IPS-NIHi7 (cell line): ENCODE measurements at regions not wholly inside any gene's neighbourhood (a gene's known extent, or its start where the extent isn't known, plus 50 kb on each side); places are given as distances from the start of the nearest gene placed in this dataset.

Source experiments
- DNase-seq: peaks from one replicate; pipeline ENCODE4 v3.0.0; 2012; ENCODE audit warnings: mixed read lengths; ENCODE audit errors: extremely low spot score

GRCh38 chrX:9195199-9195880 lies 161.4 kb upstream of the FAM9B start:
- DNase-seq = no peak

DNA sequence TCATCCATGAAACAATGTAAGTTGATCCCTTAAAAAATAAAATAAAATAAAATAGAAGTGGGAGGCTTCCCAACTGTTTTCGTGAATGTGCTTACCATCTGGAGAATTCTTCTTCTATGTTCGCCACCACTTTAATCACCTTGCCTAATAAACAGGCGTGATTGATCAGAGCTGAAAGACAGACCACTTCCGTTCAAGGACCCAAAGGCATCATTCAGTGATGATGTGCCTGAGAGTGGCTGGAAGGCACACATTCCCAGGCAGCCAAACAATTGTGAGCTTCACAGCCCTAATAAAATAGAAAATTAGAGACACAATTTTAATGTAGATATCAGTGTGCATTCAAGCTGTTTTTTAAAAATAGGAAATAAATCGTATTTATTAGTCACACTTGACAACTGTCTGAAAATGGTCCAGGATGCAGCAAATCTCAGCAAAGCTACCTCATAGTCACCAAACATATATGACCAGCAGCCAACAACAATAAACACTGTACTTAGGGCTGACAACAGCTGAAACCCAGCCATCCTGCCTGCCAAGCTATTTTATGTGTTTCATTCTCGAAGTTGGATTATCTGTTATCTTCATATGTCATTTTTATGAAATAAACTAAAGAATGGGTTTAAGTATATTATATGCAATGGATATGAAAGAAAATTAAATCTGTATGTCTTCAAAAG lies 163.2 kb upstream of the FAM9B start:
- DNase-seq = no peak

DNA sequence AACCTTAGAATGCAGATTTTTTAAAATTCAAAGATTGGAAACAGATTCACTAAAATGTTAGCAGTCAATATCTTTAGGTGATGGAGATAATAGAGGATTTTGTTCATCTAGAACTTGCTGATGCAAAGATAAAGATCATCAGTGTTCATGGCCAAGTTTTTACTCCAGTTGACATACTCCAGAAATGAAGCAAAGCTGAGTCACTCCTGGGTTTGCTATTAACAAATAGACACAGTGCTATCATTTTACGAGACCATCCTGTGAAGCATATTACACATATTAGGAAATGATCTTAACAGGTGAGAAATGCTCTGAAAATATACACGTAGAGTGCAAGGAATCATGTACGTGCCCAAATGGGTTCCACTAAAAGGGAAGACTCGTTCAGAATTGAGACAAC lies 170.6 kb upstream of the FAM9B start:
- DNase-seq = no peak

DNA sequence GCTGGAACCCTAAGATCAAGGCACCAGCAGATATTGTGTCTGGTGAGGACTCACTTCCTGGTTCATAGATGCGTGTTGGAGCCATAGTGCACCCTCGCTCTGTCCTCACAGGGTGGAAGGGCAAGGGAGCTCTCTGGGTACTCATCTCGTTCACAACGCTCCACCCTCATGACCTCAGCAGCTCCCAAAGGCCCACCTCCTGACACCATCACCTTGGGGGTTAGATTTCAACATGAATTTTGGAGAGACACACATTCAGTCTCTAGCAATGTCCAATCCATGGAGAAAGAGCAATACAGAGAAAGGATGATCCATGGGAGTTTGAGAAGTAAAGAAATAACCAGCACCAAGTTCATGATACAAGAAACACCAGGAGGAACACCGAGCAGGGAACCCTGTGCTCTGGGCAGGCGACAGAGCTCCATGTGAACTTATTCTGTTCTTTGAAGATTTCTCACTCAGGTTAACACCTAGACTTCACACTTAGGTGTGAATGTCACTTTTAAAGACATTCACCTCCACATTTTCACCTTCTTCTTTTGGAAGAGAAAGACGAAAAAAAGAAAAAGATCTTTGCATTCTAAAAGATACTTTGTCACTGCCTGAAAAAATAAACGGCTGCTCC lies 171.8 kb upstream of the FAM9B start:
- no peak for DNase-seq

GRCh38 chrX:9207142-9207541 lies 173.2 kb upstream of the FAM9B start:
- DNase-seq = peak; percentile 28

GRCh38 chrX:9211269-9211668 lies 177.3 kb upstream of the FAM9B start:
- DNase-seq = no peak

DNA sequence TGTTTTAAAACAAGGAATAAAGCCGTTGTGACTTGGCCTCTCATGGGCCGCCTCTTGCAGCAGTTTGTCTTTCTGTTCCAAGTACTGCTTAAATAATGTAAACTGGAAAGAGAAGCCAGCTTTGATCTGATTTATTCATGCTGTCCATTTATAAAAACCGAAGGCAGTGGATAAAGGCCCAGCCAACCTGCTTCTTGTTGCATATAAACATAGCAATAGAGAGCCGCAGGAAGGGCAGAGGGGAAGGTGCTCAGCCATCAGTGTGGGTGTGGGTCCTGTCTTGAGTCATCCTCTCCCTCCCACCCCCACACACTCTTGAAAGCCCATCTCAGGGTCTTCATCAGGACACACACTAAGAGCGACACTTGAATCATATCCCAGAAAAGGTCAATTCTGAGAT lies 187.9 kb upstream of the FAM9B start:
- no peak for DNase-seq

- DNase-seq = no peak
These were observed 188.4 kb upstream of the FAM9B start for GRCh38 chrX:9222299-9222698.

- DNase-seq = no peak
These were observed 193.3 kb upstream of the FAM9B start for GRCh38 chrX:9227276-9227675.

DNA sequence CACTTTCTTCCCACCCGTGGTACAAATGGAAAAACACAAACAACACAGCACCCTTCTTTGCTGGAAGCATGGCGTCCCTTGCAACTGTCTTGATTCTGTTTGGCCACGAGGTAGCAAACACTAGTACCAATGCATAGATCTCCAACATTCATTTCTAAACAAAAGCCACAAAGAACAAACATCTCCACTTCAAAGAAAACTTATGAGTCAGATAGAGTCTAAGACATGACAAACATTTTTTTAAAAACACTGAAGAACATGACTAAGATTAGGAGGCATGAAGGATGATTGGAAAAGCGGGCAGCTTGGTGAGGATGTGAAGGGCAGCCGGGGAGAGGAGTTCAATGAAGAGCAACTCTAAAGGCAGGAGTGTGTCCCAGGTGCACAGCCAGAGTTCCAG lies 197.6 kb upstream of the FAM9B start:
- no peak for DNase-seq

DNA sequence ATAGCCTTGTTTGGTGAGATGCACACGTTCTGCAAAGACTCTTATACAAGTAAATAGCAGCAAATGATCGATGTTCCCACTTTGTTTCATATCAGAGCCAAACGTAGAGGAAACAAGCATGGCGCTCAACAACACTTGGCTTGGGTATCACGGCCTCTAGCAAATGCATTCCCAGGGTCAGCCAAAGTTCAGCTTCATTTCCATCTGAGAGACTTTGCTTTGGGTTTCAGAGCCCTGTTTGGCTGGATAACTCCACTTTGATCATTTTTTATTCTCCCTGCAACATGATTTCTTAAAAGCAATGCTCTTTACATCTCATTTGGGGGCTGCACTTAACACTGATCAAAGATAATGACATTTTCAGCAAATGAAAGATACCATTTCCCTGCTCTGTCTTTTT lies 199.2 kb upstream of the FAM9B start:
- no peak for DNase-seq

DNA sequence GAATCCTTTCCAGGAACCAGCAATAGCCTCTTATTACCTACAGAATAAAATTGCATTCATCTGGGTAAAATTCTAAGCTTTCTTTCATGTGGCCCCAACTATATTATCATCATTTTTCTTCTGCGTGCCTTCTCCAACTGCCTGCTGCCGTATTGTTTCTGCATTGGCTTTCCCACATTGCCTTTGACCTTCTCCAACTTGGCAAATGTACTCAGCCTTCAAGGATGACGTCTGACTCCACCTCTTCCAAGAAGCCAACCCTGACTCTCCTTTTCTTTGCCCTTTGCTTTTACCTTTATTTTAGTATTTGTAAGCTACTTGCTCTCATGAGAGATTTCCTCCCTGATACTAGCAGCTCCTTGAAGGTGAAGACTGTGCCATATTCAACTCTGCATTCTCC lies 200.4 kb upstream of the FAM9B start:
- no peak for DNase-seq

GRCh38 chrX:9235722-9236121 lies 201.8 kb upstream of the FAM9B start:
- no peak for DNase-seq

DNA sequence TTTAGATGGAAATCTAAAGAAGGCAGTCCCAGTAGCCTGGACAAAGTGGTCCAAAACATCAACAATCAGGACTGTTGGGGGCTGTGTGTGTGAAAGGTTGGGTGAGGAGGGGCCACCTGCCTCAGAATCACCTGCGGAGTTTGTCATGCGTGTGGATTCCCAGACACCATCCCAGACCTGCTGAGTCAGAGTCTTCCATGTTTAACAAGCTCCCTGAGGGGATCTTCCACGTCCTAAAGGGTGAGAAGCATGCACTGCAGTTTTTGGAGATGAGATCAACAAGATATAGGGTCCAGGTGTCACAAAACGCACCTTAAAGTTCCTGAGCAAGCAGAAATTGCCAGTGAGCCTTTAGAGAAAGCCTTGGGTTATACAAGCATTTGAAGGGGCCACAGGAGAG lies 207.0 kb upstream of the FAM9B start:
- no peak for DNase-seq

- no peak for DNase-seq
These were observed 207.5 kb upstream of the FAM9B start for GRCh38 chrX:9241427-9241826.

GRCh38 chrX:9249051-9249846 lies 215.3 kb upstream of the FAM9B start:
- DNase-seq = no peak

- DNase-seq = peak; percentile 20
These were observed 212.7 kb upstream of the TBL1X start for GRCh38 chrX:9252182-9252581.

- no peak for DNase-seq
These were observed 211.6 kb upstream of the TBL1X start for GRCh38 chrX:9253211-9253610.

- no peak for DNase-seq
These were observed 207.0 kb upstream of the TBL1X start for GRCh38 chrX:9257718-9258420.

DNA sequence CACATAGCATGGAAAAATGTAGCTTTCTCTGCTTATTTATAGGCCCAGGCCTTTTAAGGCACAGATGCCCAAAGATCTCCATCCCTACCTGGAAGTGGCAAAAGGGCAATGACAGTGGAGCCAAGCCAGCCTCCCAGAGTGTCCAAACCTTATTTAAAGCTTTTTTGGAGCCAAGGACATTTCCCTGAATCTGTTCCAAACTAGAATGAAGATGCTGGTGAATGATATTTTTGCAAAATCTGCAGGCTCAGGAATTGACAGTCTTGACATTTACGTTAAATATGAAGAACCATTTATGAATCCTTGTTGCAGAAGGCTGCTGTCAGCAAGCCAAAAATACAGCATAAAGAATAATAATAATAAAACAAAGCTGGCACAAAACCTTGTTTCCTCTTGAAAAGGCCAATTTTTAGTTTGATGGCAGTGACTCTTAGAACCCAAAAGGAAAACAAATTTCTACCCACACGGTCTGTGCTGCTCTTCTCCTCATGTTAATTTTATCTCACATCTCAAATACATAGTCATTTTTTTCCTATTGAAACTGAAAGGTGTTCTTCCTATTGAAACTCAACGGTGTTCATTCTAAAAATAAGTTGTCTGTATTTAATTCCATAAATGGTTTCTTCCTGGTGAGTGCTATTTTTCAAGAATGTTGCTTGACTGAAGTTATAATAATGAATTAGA lies 206.3 kb upstream of the TBL1X start:
- no peak for DNase-seq

DNA sequence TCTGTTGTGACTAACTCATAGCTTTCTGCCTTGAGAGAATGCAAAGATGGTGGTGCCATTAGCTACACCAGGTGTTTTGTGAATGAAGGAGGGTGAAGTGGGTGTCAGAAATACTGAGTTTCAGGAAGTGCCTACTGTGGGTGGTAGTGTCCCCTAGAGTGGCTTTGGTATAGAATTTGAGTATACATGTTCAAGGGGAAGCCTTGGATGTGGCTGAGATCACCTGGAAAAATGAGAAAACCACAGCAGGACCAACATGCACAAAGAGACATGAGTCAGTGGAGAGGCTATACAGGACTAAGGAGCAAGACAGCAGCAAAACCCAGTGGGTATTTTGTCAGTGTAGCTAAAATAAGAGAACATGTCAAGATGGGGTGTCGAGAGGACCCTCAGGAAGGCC lies 204.3 kb upstream of the TBL1X start:
- DNase-seq = no peak
